ENCODE measurements at regions not wholly inside any gene's neighbourhood (a gene's known extent, or its start where the extent isn't known, plus 50 kb on each side); places are given as distances from the start of the nearest gene placed in this dataset.
A peak's percentile ranks its signal among the peaks of the same experiment; 100 is the strongest.

DNA sequence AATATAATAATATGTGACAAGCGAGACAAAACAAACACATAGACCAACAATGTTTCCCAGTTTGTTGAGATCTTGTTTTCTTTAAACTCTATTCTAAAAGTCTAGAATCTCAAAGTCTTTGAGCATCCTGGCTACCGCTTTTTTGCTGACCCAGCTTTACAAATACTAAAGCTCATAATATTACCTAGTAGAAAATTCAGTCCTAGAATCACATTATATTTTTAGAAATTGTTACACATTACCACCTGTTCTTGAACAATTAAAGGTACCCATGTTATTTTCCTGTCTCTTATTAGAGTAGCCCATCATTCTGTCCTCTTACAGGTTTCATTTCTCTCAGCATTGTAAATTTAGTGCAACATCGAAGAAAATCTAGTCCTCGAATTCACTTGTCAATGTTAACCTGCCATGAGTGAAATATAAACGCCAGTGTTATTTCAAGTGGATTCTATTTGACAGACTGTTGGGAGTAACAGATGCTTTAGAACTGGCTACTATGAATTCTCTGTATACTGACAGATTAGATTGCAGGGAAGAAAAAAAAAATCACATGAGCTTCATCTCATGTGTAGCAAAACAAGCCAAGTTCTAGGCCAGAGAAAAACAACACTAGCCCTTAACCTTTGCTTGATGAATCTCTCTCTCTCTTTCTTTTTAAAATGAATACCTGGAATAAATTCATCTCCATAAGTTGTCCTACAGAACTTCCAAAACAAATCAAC, 851.2 kb upstream of the ADAMTS5 start:
- no peak for DNase-seq
- TF ChIP-seq POLR2A (IDR thresholded peaks at IDR 0.05; ENCODE audit: low read length) (no peak), GATA1 (IDR thresholded peaks at IDR 0.05; ENCODE audit: low read depth, low read length) (no peak)

- DNase-seq = no peak
- TF ChIP-seq POLR2A (IDR thresholded peaks at IDR 0.05; ENCODE audit: low read length) (no peak), GATA1 (IDR thresholded peaks at IDR 0.05; ENCODE audit: low read depth, low read length) (no peak)
Observed at GRCh38 chr21:27817074-27817473, 850.2 kb upstream of the ADAMTS5 start.

GRCh38 chr21:27816301-27816700, 849.4 kb upstream of the ADAMTS5 start:
- no peak for DNase-seq
- TF ChIP-seq POLR2A (IDR thresholded peaks at IDR 0.05; ENCODE audit: low read length) (no peak), GATA1 (IDR thresholded peaks at IDR 0.05; ENCODE audit: low read depth, low read length) (no peak)

- TF ChIP-seq GATA1 (IDR thresholded peaks at IDR 0.05; ENCODE audit: low read depth, low read length) (no peak), POLR2A (IDR thresholded peaks at IDR 0.05; ENCODE audit: low read length) (no peak)
- DNase-seq = no peak
Observed at GRCh38 chr21:27814226-27814625, 847.3 kb upstream of the ADAMTS5 start.

DNA sequence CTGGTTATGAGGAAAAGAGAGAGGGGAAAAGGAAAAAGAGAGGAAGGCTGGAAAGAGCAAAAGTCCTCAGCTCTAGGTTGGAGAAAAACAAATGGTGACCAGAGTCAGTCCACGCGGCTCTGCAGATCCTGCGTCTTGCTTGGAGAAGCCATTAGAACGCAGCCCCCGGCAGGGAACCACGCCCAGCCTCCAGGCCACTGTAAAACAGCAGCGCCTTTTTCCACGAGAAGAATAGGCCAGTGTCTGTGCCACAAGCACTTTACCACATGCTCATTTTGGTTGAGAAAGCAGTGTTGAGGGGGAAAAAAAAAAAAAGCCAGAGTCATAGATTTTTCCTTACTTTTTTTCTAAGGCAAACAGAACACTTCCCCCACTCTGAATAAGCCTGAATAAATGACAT, 846.9 kb upstream of the ADAMTS5 start:
- DNase-seq = no peak
- TF ChIP-seq POLR2A (IDR thresholded peaks at IDR 0.05; ENCODE audit: low read length) = no peak
- TF ChIP-seq GATA1 (IDR thresholded peaks at IDR 0.05; ENCODE audit: low read depth, low read length) = no peak

DNA sequence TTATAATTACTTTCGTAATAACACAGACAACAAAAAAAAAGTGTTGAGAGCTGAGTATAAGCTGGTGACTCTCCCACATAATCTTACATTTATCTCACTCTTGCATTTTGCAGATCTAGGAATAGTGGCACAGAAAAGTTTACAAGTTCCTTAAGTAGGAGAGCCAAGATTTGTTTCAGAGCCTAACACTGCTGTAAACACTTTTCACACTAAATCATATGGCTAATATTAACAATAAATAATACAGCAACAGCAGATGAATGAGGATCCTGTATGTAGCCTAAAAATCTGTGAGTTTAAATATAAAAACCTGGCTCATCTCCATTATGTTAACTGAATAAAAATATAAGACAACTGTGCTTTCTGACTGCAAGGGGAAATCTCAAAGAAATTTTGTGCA, 846.5 kb upstream of the ADAMTS5 start:
- no peak for DNase-seq
- no peak for TF ChIP-seq GATA1 (IDR thresholded peaks at IDR 0.05; ENCODE audit: low read depth, low read length)
- TF ChIP-seq POLR2A (IDR thresholded peaks at IDR 0.05; ENCODE audit: low read length) = no peak

GRCh38 chr21:27812279-27812678, 845.4 kb upstream of the ADAMTS5 start:
- TF ChIP-seq POLR2A (IDR thresholded peaks at IDR 0.05; ENCODE audit: low read length) = no peak
- TF ChIP-seq GATA1 (IDR thresholded peaks at IDR 0.05; ENCODE audit: low read depth, low read length) = no peak
- no peak for DNase-seq

- TF ChIP-seq GATA1 (IDR thresholded peaks at IDR 0.05; ENCODE audit: low read depth, low read length) (no peak), POLR2A (IDR thresholded peaks at IDR 0.05; ENCODE audit: low read length) (no peak)
- DNase-seq = no peak
Observed at GRCh38 chr21:27808923-27809322, 842.0 kb upstream of the ADAMTS5 start.

DNA sequence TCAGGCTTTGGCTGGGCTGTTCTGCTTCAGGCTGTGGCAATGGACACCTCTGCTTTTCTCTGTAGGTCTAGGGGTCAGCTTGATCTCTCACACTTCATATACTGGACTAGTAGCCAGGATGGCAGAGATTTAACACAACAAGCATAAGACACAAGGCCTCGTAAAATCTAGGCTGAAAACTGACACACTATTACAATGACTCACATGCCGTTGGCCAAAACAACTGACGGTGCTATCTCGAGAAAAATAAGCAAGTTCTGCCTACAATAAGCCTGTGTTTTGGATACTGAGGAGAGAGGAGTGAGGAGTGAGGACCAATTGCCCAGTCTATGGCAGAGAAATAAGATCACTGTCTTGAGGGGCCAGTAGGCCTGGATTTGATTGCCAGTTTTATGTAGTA, 840.7 kb upstream of the ADAMTS5 start:
- TF ChIP-seq POLR2A (IDR thresholded peaks at IDR 0.05; ENCODE audit: low read length) (no peak), GATA1 (IDR thresholded peaks at IDR 0.05; ENCODE audit: low read depth, low read length) (no peak)
- no peak for DNase-seq

GRCh38 chr21:27806281-27806680, 839.4 kb upstream of the ADAMTS5 start:
- TF ChIP-seq GATA1 (IDR thresholded peaks at IDR 0.05; ENCODE audit: low read depth, low read length) = no peak
- TF ChIP-seq POLR2A (IDR thresholded peaks at IDR 0.05; ENCODE audit: low read length) = no peak
- DNase-seq = no peak

DNA sequence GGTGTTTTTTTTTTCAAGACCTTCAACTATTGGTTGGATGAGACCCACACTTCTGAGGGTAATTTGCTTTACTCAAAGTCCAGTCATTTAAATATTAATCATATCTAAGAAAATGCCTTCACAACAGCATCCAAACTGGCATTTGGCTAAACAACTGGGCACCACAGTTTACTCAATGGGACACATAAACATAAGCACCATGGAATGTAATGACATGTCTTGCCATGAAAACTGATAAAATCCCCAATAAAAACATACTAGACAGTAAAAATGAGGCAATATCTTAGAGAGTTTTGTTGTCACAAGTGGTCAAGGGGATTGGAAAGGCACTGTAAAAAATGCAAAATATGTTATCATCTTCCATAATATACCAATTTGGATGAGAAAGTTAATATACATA, 838.8 kb upstream of the ADAMTS5 start:
- DNase-seq = no peak
- TF ChIP-seq GATA1 (IDR thresholded peaks at IDR 0.05; ENCODE audit: low read depth, low read length) (no peak), POLR2A (IDR thresholded peaks at IDR 0.05; ENCODE audit: low read length) (no peak)

GRCh38 chr21:27804515-27804914, 837.6 kb upstream of the ADAMTS5 start:
- TF ChIP-seq POLR2A (IDR thresholded peaks at IDR 0.05; ENCODE audit: low read length) (no peak), GATA1 (IDR thresholded peaks at IDR 0.05; ENCODE audit: low read depth, low read length) (no peak)
- no peak for DNase-seq

DNA sequence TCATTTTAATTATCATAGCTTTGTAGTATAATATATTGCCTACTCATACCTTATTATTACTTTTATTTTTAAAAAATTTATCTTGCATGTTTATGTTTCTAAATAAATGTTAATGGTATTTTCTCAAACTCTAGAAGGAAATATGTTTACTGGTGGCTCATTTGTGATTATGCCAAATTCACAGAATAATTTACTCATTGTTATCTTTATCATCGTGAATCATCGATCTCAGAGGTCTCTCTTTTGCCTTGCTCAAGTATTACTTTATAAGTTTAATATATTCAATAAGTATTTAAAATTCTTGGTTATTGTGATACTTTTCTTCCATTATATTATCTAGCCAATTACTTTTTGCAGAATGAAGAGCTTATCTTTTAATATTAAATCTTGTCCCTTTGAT, 836.7 kb upstream of the ADAMTS5 start:
- DNase-seq = no peak
- TF ChIP-seq GATA1 (IDR thresholded peaks at IDR 0.05; ENCODE audit: low read depth, low read length) = no peak
- TF ChIP-seq POLR2A (IDR thresholded peaks at IDR 0.05; ENCODE audit: low read length) = no peak

DNA sequence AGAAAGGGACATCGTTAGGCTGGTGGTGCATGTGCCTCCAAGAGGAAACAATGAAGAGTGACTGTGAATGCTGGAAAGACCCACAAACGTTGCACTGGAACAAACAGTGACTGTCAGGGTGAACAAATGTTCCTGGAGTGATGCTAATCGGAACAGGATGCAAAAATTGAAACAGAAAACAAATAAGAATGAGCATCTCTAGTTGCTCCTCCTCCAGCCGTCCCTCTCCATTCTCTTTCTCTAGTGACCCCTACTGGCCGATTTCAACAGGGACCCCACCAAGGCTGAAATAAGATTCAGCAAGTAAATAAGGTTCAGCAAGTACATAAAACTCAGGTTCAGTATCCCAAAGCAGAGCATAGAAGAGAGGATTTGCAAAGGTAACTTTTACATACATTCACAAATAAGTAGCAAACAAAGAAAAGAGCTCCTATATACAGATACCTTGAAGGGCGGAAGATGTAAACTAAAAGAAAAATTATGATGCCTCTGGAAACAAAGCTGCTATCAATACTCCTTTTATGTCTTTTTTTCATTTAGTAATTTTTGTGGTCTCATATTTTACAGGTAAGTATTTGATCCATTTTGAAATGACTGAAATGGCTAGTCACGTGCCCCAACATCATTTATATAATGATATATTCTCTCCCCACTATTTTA, 836.1 kb upstream of the ADAMTS5 start:
- no peak for TF ChIP-seq POLR2A (IDR thresholded peaks at IDR 0.05; ENCODE audit: low read length)
- no peak for TF ChIP-seq GATA1 (IDR thresholded peaks at IDR 0.05; ENCODE audit: low read depth, low read length)
- peak; percentile 13 to 32 for DNase-seq

DNA sequence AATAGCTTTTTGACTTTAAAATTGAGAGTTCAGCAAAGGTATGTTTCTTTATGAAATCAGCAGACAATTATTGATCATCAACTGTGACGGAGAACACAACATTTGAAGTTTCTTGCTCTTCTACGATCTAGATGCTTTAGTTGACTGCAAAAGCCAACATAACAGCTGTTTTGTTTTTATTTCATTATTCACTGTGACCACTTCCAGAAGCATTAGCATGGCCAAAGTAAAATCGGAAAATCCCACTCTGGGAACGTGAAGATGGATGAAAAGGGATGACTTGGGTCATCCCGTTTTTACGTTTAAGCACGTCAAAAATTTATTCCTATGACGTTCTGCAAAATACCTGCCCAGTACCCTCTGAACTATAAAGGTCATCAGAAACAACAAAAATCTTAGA, 833.0 kb upstream of the ADAMTS5 start:
- TF ChIP-seq GATA1 (IDR thresholded peaks at IDR 0.05; ENCODE audit: low read depth, low read length) = no peak
- TF ChIP-seq POLR2A (IDR thresholded peaks at IDR 0.05; ENCODE audit: low read length) = no peak
- DNase-seq = no peak
